ENCODE measurements at regions not wholly inside any gene's neighbourhood (a gene's known extent, or its start where the extent isn't known, plus 50 kb on each side); places are given as distances from the start of the nearest gene placed in this dataset.

DNA sequence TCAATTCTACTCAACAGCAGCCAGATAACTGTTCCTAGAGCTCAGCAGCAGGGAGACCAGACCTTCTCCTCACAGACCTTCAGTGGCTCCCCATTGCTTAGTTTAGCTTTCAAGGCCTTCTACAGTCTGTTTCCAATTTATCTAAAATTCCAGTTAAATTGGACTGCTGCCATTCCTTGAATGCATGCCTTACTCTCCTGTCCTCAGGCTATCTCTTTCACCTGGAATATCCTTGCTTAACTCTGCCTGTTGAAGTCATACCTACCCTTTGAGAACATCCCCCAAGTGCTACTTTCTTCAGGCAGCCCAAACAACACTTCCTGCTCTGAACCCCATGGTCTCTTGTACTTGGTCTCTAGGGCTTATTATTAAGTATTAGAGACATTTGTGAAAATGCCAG, 120.7 kb upstream of the TENM4 start:
- H3K27me3 ChIP-seq: no peaks in the 10 kb centered on the region
- no peak overlapping the region for H3K27ac ChIP-seq
- H3K36me3 ChIP-seq: no peaks in the 10 kb centered on the region
- intact Hi-C loops (cut with DNase I; ENCODE audit: low total_unique reads): no loop called here
- DNase-seq (no peak), ATAC-seq (no peak)
- no peak overlapping the region for H3K4me3 ChIP-seq
- in situ Hi-C loops (cut with MboI; ENCODE audit: low sequenced_read_pairs in 4 of 4): no loop called here
- no peak for TF ChIP-seq POLR2A (IDR thresholded peaks at IDR 0.05)
- TF ChIP-seq, protein P1, sequence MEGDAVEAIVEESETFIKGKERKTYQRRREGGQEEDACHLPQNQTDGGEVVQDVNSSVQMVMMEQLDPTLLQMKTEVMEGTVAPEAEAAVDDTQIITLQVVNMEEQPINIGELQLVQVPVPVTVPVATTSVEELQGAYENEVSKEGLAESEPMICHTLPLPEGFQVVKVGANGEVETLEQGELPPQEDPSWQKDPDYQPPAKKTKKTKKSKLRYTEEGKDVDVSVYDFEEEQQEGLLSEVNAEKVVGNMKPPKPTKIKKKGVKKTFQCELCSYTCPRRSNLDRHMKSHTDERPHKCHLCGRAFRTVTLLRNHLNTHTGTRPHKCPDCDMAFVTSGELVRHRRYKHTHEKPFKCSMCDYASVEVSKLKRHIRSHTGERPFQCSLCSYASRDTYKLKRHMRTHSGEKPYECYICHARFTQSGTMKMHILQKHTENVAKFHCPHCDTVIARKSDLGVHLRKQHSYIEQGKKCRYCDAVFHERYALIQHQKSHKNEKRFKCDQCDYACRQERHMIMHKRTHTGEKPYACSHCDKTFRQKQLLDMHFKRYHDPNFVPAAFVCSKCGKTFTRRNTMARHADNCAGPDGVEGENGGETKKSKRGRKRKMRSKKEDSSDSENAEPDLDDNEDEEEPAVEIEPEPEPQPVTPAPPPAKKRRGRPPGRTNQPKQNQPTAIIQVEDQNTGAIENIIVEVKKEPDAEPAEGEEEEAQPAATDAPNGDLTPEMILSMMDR (IDR thresholded peaks at IDR 0.05 in 4 of 5, conservative IDR thresholded peaks at IDR 0.05 in 1 of 5): no peak
- no peaks in the 10 kb centered on the region for H3K4me1 ChIP-seq
- H3K9me3 ChIP-seq: no peaks in the 10 kb centered on the region

DNA sequence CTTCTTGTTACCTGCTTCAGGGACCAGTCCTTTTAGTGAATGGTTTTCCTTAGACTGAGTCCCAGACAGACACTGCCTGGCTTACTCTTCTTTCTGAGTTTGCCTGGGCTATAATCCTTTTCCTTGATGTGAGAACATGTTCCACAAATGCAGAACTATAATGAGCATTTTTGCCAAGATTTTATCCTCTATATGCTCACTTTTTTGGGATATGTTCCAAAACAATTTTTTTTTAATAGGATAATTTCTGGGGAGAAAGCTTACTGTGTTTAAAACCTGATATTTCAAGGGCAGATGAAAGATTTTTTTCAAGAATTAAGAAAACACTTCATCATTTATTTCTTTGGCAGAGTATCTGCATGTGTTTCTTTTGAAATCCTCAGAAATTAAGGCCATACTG, 110.0 kb upstream of the TENM4 start:
- Histone ChIP-seq H3K4me1 (no peaks in the 10 kb centered on the region), H3K27me3 (peaks cover 0 to 2% (median 0%) of the 10 kb centered on the region in 3 donors), H3K27ac (no peak overlapping the region), H3K4me3 (no peak overlapping the region), H3K36me3 (no peaks in the 10 kb centered on the region), H3K9me3 (no peaks in the 10 kb centered on the region)
- ATAC-seq (no peak), DNase-seq (no peak)
- intact Hi-C loops (cut with DNase I; ENCODE audit: low total_unique reads) (no loop called here), in situ Hi-C loops (cut with MboI; ENCODE audit: low sequenced_read_pairs in 4 of 4) (no loop called here)
- TF ChIP-seq, protein P1 (IDR thresholded peaks at IDR 0.05 in 4 of 5, conservative IDR thresholded peaks at IDR 0.05 in 1 of 5): no peak
- no peak for TF ChIP-seq POLR2A (IDR thresholded peaks at IDR 0.05)

DNA sequence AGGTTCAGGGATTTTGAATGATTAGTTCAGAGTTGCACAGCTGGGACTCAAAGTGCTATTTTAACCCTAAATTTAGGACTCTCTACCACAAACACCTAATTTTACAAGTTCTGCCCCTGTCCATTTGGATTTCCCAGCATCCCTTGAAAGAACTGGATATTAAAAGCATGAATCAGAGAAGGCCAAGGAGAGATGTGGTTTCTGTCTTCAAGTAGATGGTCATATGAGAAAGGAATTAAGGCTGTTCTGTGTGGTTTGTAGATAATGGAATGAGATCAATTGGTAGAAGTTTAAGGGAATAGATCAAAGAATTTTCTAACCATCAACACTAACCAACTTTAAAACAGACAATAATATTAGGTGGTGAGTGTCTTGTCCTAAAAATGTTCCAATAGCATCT, 106.4 kb upstream of the TENM4 start:
- H3K4me1 ChIP-seq: no peaks in the 10 kb centered on the region
- ATAC-seq (no peak), DNase-seq (no peak)
- H3K27me3 ChIP-seq: peaks cover 0 to 3% (median 0%) of the 10 kb centered on the region in 3 donors
- H3K36me3 ChIP-seq: no peaks in the 10 kb centered on the region
- no peaks in the 10 kb centered on the region for H3K9me3 ChIP-seq
- no peak for TF ChIP-seq POLR2A (IDR thresholded peaks at IDR 0.05)
- TF ChIP-seq, protein P1 (IDR thresholded peaks at IDR 0.05 in 4 of 5, conservative IDR thresholded peaks at IDR 0.05 in 1 of 5): no peak
- no peak overlapping the region for H3K4me3 ChIP-seq
- H3K27ac ChIP-seq: no peak overlapping the region
- in situ Hi-C loops (cut with MboI; ENCODE audit: low sequenced_read_pairs in 4 of 4) (no loop called here), intact Hi-C loops (cut with DNase I; ENCODE audit: low total_unique reads) (no loop called here)

DNA sequence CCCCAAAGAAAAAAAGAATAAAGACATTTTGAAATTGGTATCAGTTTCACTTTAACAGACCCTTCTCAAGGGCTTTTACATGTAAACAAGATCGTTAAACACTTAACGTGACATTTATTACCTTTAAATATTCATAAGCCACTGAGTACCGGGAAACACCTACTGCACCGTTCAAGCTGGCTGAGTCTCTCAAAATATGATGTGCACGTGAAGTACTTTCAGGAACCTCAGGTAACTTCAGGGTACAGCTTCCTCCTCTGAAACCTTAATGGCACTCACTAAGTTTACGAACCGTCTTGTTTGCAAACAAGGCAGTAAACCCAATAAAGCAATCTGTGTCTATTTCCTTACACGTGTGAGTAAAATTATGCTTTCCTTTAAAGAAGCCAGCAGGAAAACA, 105.5 kb upstream of the TENM4 start:
- H3K4me1 ChIP-seq: no peaks in the 10 kb centered on the region
- DNase-seq (no peak), ATAC-seq (no peak)
- H3K36me3 ChIP-seq: no peaks in the 10 kb centered on the region
- no peak overlapping the region for H3K27ac ChIP-seq
- intact Hi-C loops (cut with DNase I; ENCODE audit: low total_unique reads) (no loop called here), in situ Hi-C loops (cut with MboI; ENCODE audit: low sequenced_read_pairs in 4 of 4) (no loop called here)
- H3K27me3 ChIP-seq: peaks cover 0 to 3% (median 0%) of the 10 kb centered on the region in 3 donors
- no peaks in the 10 kb centered on the region for H3K9me3 ChIP-seq
- H3K4me3 ChIP-seq: no peak overlapping the region
- TF ChIP-seq POLR2A (IDR thresholded peaks at IDR 0.05): no peak
- TF ChIP-seq, protein P1 (IDR thresholded peaks at IDR 0.05 in 4 of 5, conservative IDR thresholded peaks at IDR 0.05 in 1 of 5): no peak

DNA sequence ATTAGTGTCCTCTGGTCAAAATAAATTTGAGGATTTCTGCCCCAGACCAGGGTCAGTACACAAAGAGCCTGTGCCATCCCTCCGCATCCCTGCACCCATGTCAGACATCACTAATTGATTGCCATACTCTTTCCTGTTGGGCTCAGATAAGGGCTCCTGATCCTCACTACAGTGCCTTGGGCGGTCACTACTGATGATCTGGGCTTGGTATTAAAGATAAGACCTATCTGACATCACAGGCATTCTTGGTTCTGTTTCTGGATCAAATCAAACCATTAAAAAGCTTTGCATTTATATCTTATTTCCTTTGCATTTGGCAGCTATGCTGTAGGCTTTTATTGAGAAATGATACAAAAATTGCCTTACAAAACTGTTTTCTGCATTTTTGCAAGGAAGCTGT, 103.5 kb upstream of the TENM4 start:
- in situ Hi-C loops (cut with MboI; ENCODE audit: low sequenced_read_pairs in 4 of 4) (no loop called here), intact Hi-C loops (cut with DNase I; ENCODE audit: low total_unique reads) (no loop called here)
- no peak overlapping the region for H3K27ac ChIP-seq
- no peak for ATAC-seq
- no peaks in the 10 kb centered on the region for H3K4me1 ChIP-seq
- no peak for DNase-seq
- H3K9me3 ChIP-seq: no peaks in the 10 kb centered on the region
- no peak overlapping the region for H3K4me3 ChIP-seq
- TF ChIP-seq POLR2A (IDR thresholded peaks at IDR 0.05): no peak
- TF ChIP-seq, protein P1 (IDR thresholded peaks at IDR 0.05 in 4 of 5, conservative IDR thresholded peaks at IDR 0.05 in 1 of 5): no peak
- no peaks in the 10 kb centered on the region for H3K36me3 ChIP-seq
- peaks cover 0 to 3% (median 0%) of the 10 kb centered on the region in 3 donors for H3K27me3 ChIP-seq

All from gastrocnemius medialis (tissue), 4 donors.